WTC11 (cell line): ENCODE measurements at regions not wholly inside any gene's neighbourhood (a gene's known extent, or its start where the extent isn't known, plus 50 kb on each side); places are given as distances from the start of the nearest gene placed in this dataset.

Source experiments
- ATAC-seq: fragments of 200-7000 bp; cut with Tn5 transposase; 2 replicates; pipeline ENCODE4 v1.10.0; 2021; ENCODE audit warnings: mild to moderate bottlenecking, moderate library complexity
- CTCF ChIA-PET: fragments of 300-600 bp; sonication (Branson Sonifier 250); formaldehyde crosslinking; loops from one replicate; lab custom pipeline; 2021; ENCODE audit warnings: antibody characterized with exemption; lab: Charles Lee
- POLR2A ChIA-PET: fragments of 350-600 bp; sonication (Branson Sonifier 250); formaldehyde crosslinking; loops from one replicate; lab custom pipeline; 2021; ENCODE audit warnings: antibody characterized with exemption; lab: Charles Lee
- DNase-seq: peaks from one replicate; pipeline ENCODE4 v3.0.0; 2021; ENCODE audit warnings: low spot score
- H3K27ac Mint-ChIP-seq: 2 replicates; pipeline ENCODE4 v1.8.0; 2021; ENCODE audit warnings: mixed read lengths
- H3K27me3 Mint-ChIP-seq: 2 replicates; pipeline ENCODE4 v1.8.0; 2021; ENCODE audit warnings: low read depth, mild to moderate bottlenecking, moderate library complexity, mixed read lengths
- H3K36me3 Mint-ChIP-seq: 2 replicates; pipeline ENCODE4 v1.8.0; 2021; ENCODE audit warnings: mixed read lengths
- H3K4me1 Mint-ChIP-seq: 2 replicates; pipeline ENCODE4 v1.8.0; 2022; ENCODE audit warnings: mixed read lengths
- H3K4me3 Mint-ChIP-seq: 2 replicates; pipeline ENCODE4 v1.8.0; 2021; ENCODE audit warnings: mild to moderate bottlenecking, moderate library complexity, mixed read lengths
- H3K9me3 Mint-ChIP-seq: 2 replicates; pipeline ENCODE4 v1.8.0; 2021; ENCODE audit warnings: mixed read lengths
- CREB1 ChIP-seq: sonication (generic); formaldehyde crosslinking; IDR thresholded peaks from 2 replicates; pipeline ENCODE4 v1.8.0; 2023; ENCODE audit warnings: mild to moderate bottlenecking, missing genetic modification reagents
- CREM ChIP-seq: sonication (generic); formaldehyde crosslinking; IDR thresholded peaks from 2 replicates; pipeline ENCODE4 v1.8.1; 2022; ENCODE audit warnings: mild to moderate bottlenecking, missing genetic modification reagents, moderate library complexity
- ETV6 ChIP-seq: sonication (generic); formaldehyde crosslinking; IDR thresholded peaks from 2 replicates; pipeline ENCODE4 v1.8.1; 2022; ENCODE audit warnings: mild to moderate bottlenecking, missing genetic modification reagents
- FOXK1 ChIP-seq: sonication (generic); formaldehyde crosslinking; IDR thresholded peaks from 2 replicates; pipeline ENCODE4 v1.8.0; 2022; ENCODE audit warnings: mild to moderate bottlenecking, moderate library complexity, missing genetic modification reagents
- GABPB1 ChIP-seq: sonication (generic); formaldehyde crosslinking; IDR thresholded peaks from 2 replicates; pipeline ENCODE4 v1.8.1; 2023; ENCODE audit warnings: mild to moderate bottlenecking, missing genetic modification reagents
- HMGA2 ChIP-seq: fragments of 250-450 bp; sonication (Bioruptor Pico); IDR thresholded peaks from 2 replicates; pipeline ENCODE4 v1.4.0; 2021; ENCODE audit warnings: mild to moderate bottlenecking, moderate library complexity
- JAZF1 ChIP-seq: fragments of 250-450 bp; sonication (Bioruptor Pico); IDR thresholded peaks from 2 replicates; pipeline ENCODE4 v1.9.0; 2021; ENCODE audit warnings: moderate library complexity, mild to moderate bottlenecking, inconsistent platforms
- KAT7 ChIP-seq: sonication (generic); formaldehyde crosslinking; IDR thresholded peaks from 2 replicates; pipeline ENCODE4 v1.8.1; 2023; ENCODE audit warnings: missing genetic modification reagents, mild to moderate bottlenecking, borderline replicate concordance
- MYBL2 ChIP-seq: sonication (generic); formaldehyde crosslinking; IDR thresholded peaks from 2 replicates; pipeline ENCODE4 v1.8.1; 2023; ENCODE audit warnings: mild to moderate bottlenecking, moderate library complexity, missing genetic modification reagents
- NFYB ChIP-seq: sonication (generic); formaldehyde crosslinking; conservative IDR thresholded peaks from 2 replicates; pipeline ENCODE4 v1.8.0; 2022; ENCODE audit warnings: low read depth, missing genetic modification reagents
- NR1H2 ChIP-seq: sonication (generic); formaldehyde crosslinking; IDR thresholded peaks from 2 replicates; pipeline ENCODE4 v1.9.0; 2021; ENCODE audit warnings: mild to moderate bottlenecking, moderate library complexity, missing genetic modification reagents
- OVOL2 ChIP-seq: fragments of 250-450 bp; sonication (Bioruptor Pico); IDR thresholded peaks from 2 replicates; pipeline ENCODE4 v1.9.0; 2021; ENCODE audit warnings: mild to moderate bottlenecking, borderline replicate concordance
- RORB ChIP-seq: fragments of 250-450 bp; sonication (Bioruptor Pico); IDR thresholded peaks from 2 replicates; pipeline ENCODE4 v1.9.0; 2021; ENCODE audit warnings: mild to moderate bottlenecking
- SMAD4 ChIP-seq: sonication (generic); formaldehyde crosslinking; IDR thresholded peaks from 2 replicates; pipeline ENCODE4 v1.8.0; 2022; ENCODE audit warnings: mild to moderate bottlenecking, missing genetic modification reagents
- SP1 ChIP-seq: sonication (generic); formaldehyde crosslinking; conservative IDR thresholded peaks from 2 replicates; pipeline ENCODE4 v1.8.1; 2022; ENCODE audit warnings: missing genetic modification reagents
- TEAD4 ChIP-seq: sonication (generic); formaldehyde crosslinking; IDR thresholded peaks from 2 replicates; pipeline ENCODE4 v1.8.0; 2022; ENCODE audit warnings: mild to moderate bottlenecking, missing genetic modification reagents
- ZNF416 ChIP-seq: fragments of 250-450 bp; sonication (Bioruptor Pico); IDR thresholded peaks from 2 replicates; pipeline ENCODE4 v1.9.0; 2021; ENCODE audit warnings: mild to moderate bottlenecking, inconsistent platforms
- ZNF423 ChIP-seq: fragments of 250-450 bp; sonication (Bioruptor Pico); IDR thresholded peaks from 2 replicates; pipeline ENCODE4 v2.1.2; 2022; ENCODE audit warnings: mild to moderate bottlenecking, moderate library complexity
- ZNF671 ChIP-seq: fragments of 250-450 bp; sonication (Bioruptor Pico); IDR thresholded peaks from 2 replicates; pipeline ENCODE4 v1.8.0; 2021; ENCODE audit warnings: mild to moderate bottlenecking
- TF ChIP-seq, protein P1 (sequence below): sonication (generic); formaldehyde crosslinking; IDR thresholded peaks from 2 replicates; pipeline ENCODE4 v1.8.0; 2022; ENCODE audit warnings: mild to moderate bottlenecking, missing genetic modification reagents
- TF ChIP-seq, protein P2 (sequence below): fragments of 250-450 bp; sonication (Bioruptor Pico); conservative IDR thresholded peaks from 2 replicates; pipeline ENCODE4 v1.9.0; 2021; ENCODE audit warnings: mild to moderate bottlenecking
- TF ChIP-seq, protein P3 (sequence below): sonication (generic); formaldehyde crosslinking; IDR thresholded peaks from 2 replicates; pipeline ENCODE4 v1.8.1; 2022; ENCODE audit warnings: mild to moderate bottlenecking, missing genetic modification reagents, moderate library complexity, borderline replicate concordance
- TF ChIP-seq, protein P4 (sequence below): fragments of 250-450 bp; sonication (Bioruptor Pico); IDR thresholded peaks from 2 replicates; pipeline ENCODE4 v1.9.0; 2021; ENCODE audit warnings: mild to moderate bottlenecking
- TF ChIP-seq, protein P5 (sequence below): sonication (generic); formaldehyde crosslinking; IDR thresholded peaks from 2 replicates; pipeline ENCODE4 v1.8.1; 2022; ENCODE audit warnings: mild to moderate bottlenecking, moderate library complexity, missing genetic modification reagents

DNA sequence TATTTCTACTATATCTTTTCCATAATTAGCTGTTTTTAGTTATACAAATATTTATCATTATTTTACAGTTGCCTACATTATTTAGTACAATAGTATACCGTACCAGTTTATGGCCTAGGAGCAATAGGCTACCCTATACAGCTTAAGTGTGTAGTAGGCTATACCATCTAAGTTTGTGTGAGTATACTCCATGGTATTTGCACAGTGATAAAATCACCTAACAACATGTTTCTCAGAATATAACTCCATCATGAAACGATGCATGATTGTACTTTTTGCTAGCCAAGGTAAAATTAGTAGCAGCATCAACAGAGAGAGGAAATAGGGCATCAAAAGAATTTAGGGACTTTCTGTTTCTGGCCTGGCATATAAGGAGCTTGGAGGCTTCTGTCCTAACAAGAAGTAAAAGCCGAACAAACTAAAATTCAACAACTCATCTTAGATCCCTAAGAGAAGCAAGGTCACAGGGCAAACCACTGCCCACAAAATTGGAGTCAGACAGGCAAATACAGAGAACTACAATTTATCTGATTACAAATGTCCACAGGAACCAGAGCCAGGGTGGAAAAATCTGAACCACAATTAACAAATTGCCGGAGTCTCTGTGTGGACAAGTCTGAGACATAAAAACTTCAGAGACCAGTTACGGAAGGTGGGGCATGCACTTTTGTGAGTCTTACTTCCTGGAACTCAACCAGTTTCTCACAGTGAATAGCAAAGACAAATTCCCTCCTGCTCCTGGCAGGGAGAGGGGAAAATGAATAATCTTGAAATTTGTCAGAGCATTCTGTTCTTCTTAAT, 671.4 kb downstream of the RFPL4B start (continued):
- TF ChIP-seq JAZF1 (no peak), ETV6 (CRISPR knock-in tag) (no peak), ZNF416 (no peak), KAT7 (CRISPR knock-in tag) (no peak)
- TF ChIP-seq, protein P1, sequence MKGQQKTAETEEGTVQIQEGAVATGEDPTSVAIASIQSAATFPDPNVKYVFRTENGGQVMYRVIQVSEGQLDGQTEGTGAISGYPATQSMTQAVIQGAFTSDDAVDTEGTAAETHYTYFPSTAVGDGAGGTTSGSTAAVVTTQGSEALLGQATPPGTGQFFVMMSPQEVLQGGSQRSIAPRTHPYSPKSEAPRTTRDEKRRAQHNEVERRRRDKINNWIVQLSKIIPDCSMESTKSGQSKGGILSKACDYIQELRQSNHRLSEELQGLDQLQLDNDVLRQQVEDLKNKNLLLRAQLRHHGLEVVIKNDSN, result no peak
- TF ChIP-seq, protein P2, sequence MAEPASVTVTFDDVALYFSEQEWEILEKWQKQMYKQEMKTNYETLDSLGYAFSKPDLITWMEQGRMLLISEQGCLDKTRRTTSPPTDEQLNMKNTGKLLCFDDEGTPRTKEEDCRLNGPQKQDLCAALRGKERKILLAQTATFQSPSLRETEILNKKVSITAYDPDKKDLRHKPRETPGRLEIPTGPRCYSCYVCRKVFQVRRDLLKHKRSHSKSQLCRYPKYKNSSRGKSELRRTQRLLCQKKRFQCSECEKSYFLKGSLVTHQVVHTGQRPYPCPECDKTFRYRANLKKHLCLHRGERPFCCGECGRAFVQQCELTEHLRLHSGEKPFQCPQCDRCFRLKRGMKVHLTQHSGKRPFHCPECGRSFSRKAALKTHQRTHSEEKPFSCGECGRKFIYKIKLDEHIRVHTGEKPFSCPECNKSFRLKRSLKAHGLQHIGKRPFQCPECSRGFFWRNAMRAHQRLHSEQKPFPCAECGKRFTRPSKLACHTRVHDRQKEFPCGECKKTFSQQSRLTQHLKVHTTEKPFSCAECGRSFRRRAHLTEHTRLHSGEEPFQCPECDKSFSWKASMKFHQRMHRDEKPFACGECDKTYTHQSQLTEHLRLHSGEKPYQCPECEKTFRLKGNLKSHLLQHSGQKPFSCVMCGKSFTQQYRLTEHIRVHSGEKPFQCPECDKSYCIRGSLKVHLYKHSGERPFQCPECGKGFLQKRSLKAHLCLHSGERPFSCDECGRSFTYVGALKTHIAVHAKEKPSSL, result no peak

DNA sequence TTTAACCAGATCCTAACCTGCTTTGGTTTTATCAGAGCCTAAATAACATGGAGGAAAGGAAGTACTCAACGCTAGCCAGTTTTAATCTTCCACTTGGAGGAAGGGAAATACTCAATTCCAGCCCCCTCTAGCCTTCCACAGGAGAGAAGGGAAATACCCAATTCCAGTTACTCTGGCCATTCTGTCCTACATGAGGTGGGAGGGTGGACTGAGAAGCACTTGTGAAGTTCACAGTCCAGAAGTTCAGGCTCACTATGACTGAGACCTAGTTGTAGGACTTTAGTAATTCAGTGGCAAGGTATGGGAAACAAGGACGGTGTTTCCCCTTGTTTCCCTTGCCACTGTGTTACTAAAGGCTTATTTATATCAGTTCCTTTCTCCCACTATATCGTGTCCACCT, 672.0 kb downstream of the RFPL4B start:
- no peak for ATAC-seq
- H3K9me3 Mint-ChIP-seq, result no peaks in the 10 kb centered on the region
- H3K27ac Mint-ChIP-seq, result no peak overlapping the region
- CTCF ChIA-PET, result no interaction called here
- no peaks in the 10 kb centered on the region for H3K36me3 Mint-ChIP-seq
- H3K27me3 Mint-ChIP-seq, result no peaks in the 10 kb centered on the region
- TF ChIP-seq MYBL2 (CRISPR knock-in tag) (no peak), NFYB (CRISPR knock-in tag) (no peak), ZNF423 (CRISPR knock-in tag) (no peak), CREM (CRISPR knock-in tag) (no peak), GABPB1 (CRISPR knock-in tag) (no peak), CREB1 (no peak)
- TF ChIP-seq, protein P2, result no peak
- H3K4me3 Mint-ChIP-seq, result no peak overlapping the region
- no peaks in the 10 kb centered on the region; the same call in 1 of the 2 replicates for H3K4me1 Mint-ChIP-seq
- no peak for DNase-seq
- POLR2A ChIA-PET, result no interaction called here

DNA sequence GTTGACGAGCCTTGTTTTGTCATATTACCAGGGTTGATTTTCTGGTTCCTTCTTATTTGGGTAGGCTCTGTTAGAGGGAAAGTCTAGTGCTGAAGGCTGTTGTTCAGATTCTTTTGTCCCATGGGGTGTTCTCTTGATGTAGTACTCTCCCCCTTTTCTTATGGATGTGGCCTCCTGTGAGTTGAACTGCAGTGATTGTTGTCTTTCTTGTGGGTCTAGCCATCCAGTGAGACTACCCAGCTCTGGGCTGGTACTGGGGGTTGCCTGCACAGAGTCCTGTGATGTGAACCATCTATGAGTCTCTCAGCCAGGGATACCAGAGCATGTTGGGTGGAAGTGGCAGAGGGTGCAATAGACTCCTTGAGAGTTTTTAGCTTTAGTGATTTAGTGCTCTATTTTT, 680.6 kb downstream of the RFPL4B start:
- CTCF ChIA-PET, result no interaction called here
- H3K27ac Mint-ChIP-seq, result peak overlapping the region; percentile 50; the same call in 1 of the 2 replicates
- TF ChIP-seq, protein P3, sequence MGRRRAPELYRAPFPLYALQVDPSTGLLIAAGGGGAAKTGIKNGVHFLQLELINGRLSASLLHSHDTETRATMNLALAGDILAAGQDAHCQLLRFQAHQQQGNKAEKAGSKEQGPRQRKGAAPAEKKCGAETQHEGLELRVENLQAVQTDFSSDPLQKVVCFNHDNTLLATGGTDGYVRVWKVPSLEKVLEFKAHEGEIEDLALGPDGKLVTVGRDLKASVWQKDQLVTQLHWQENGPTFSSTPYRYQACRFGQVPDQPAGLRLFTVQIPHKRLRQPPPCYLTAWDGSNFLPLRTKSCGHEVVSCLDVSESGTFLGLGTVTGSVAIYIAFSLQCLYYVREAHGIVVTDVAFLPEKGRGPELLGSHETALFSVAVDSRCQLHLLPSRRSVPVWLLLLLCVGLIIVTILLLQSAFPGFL (CRISPR knock-in tag), result no peak
- TF ChIP-seq ZNF416, result no peak
- no peak for TF ChIP-seq TEAD4 (CRISPR knock-in tag)
- no peak for TF ChIP-seq RORB (CRISPR knock-in tag)
- TF ChIP-seq SP1, result no peak
- TF ChIP-seq ZNF671 (CRISPR knock-in tag), result no peak
- TF ChIP-seq FOXK1 (CRISPR knock-in tag), result no peak
- TF ChIP-seq, protein P4, sequence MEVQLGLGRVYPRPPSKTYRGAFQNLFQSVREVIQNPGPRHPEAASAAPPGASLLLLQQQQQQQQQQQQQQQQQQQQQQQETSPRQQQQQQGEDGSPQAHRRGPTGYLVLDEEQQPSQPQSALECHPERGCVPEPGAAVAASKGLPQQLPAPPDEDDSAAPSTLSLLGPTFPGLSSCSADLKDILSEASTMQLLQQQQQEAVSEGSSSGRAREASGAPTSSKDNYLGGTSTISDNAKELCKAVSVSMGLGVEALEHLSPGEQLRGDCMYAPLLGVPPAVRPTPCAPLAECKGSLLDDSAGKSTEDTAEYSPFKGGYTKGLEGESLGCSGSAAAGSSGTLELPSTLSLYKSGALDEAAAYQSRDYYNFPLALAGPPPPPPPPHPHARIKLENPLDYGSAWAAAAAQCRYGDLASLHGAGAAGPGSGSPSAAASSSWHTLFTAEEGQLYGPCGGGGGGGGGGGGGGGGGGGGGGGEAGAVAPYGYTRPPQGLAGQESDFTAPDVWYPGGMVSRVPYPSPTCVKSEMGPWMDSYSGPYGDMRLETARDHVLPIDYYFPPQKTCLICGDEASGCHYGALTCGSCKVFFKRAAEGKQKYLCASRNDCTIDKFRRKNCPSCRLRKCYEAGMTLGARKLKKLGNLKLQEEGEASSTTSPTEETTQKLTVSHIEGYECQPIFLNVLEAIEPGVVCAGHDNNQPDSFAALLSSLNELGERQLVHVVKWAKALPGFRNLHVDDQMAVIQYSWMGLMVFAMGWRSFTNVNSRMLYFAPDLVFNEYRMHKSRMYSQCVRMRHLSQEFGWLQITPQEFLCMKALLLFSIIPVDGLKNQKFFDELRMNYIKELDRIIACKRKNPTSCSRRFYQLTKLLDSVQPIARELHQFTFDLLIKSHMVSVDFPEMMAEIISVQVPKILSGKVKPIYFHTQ (CRISPR knock-in tag), result no peak
- TF ChIP-seq OVOL2 (CRISPR knock-in tag), result no peak
- TF ChIP-seq NR1H2 (CRISPR knock-in tag), result no peak
- no peak for TF ChIP-seq SMAD4
- TF ChIP-seq, protein P1, result no peak
- TF ChIP-seq, protein P5, sequence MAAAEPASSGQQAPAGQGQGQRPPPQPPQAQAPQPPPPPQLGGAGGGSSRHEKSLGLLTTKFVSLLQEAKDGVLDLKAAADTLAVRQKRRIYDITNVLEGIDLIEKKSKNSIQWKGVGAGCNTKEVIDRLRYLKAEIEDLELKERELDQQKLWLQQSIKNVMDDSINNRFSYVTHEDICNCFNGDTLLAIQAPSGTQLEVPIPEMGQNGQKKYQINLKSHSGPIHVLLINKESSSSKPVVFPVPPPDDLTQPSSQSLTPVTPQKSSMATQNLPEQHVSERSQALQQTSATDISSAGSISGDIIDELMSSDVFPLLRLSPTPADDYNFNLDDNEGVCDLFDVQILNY (CRISPR knock-in tag), result no peak
- no peak for TF ChIP-seq HMGA2 (CRISPR knock-in tag)

More for the DNA sequence above, 680.6 kb downstream of the RFPL4B start:
- H3K27me3 Mint-ChIP-seq, result no peaks in the 10 kb centered on the region; the same call in 1 of the 2 replicates
- POLR2A ChIA-PET, result interaction anchor here (0.6 kb wide), 1 partner anchor 794 kb away, joined by 8 read pairs; no protein-coding TSS in a partner anchor
- DNase-seq, result no peak
- H3K36me3 Mint-ChIP-seq, result peaks cover 3% of the 10 kb centered on the region; the same call in 1 of the 2 replicates
- peaks cover 27% of the 10 kb centered on the region for H3K4me1 Mint-ChIP-seq
- ATAC-seq, result peak; percentile 51
- peaks cover 29% of the 10 kb centered on the region for H3K9me3 Mint-ChIP-seq
- no peak overlapping the region for H3K4me3 Mint-ChIP-seq
